Epithelial cell of esophagus (primary cell): ENCODE measurements at regions not wholly inside any gene's neighbourhood (a gene's known extent, or its start where the extent isn't known, plus 50 kb on each side); places are given as distances from the start of the nearest gene placed in this dataset.

Experiments
- DNase-seq: peaks from one replicate; pipeline ENCODE4 v3.0.0; 2010; ENCODE audit warnings: low read depth
- H3K4me3 ChIP-seq: 2 replicates; pipeline ENCODE4 v1.5.1; 2011; ENCODE audit warnings: mild to moderate bottlenecking, low read length, control low read depth
- TF ChIP-seq, protein P1 (sequence below): IDR thresholded peaks from 2 replicates; pipeline ENCODE4 v1.5.1; 2011; ENCODE audit warnings: low read depth, mild to moderate bottlenecking, low read length, control low read depth, inconsistent platforms; ENCODE audit not compliant: insufficient read depth; ENCODE audit errors: missing control alignments

DNA sequence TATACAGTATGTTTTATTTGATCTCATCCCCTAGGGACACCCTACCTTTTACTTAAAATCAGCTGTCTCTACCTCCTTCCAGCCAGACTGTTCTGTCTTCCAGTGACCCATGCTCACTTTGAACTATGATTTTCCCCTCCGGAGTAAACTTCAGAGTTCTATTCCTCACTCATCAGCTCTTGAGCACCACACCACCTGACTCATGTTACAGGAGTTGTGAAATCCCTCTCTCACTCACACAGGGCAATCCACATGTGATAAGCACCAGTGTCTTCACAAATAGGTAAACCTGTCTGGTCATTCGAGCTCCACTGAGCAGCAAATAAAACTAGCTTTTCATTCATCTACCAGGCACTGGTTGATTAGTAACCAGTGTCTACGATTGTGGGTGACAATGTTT, 177.3 kb upstream of the BMP4 start:
- peak; percentile 95 for DNase-seq

DNA sequence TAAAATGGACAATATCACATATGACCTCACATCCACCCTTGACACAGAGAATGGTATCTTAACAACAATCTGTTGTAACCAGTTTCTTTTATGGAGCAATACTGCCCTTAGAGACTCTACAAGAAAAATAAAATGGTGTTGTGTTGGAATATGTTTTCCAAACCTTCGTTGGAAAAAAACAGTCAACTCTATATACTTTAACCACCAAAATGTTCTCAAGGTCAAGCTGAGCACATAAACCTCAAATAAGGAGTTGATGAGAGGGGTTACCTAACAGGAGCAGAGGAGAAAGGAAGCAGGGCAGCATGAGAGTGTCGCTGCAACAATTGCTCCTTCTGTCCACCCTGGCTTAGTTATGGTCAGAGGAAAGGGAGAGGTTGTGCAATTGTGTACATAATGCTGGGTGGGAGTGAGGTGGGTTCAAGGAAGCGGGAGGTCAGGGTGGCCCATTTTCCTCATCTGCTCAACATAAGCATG, 179.2 kb upstream of the BMP4 start:
- TF ChIP-seq, protein P1, sequence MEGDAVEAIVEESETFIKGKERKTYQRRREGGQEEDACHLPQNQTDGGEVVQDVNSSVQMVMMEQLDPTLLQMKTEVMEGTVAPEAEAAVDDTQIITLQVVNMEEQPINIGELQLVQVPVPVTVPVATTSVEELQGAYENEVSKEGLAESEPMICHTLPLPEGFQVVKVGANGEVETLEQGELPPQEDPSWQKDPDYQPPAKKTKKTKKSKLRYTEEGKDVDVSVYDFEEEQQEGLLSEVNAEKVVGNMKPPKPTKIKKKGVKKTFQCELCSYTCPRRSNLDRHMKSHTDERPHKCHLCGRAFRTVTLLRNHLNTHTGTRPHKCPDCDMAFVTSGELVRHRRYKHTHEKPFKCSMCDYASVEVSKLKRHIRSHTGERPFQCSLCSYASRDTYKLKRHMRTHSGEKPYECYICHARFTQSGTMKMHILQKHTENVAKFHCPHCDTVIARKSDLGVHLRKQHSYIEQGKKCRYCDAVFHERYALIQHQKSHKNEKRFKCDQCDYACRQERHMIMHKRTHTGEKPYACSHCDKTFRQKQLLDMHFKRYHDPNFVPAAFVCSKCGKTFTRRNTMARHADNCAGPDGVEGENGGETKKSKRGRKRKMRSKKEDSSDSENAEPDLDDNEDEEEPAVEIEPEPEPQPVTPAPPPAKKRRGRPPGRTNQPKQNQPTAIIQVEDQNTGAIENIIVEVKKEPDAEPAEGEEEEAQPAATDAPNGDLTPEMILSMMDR = no peak
- no peak for DNase-seq
- no peak overlapping the region for H3K4me3 ChIP-seq

More for the DNA sequence above, 177.3 kb upstream of the BMP4 start:
- TF ChIP-seq, protein P1 = no peak
- no peak overlapping the region for H3K4me3 ChIP-seq

DNA sequence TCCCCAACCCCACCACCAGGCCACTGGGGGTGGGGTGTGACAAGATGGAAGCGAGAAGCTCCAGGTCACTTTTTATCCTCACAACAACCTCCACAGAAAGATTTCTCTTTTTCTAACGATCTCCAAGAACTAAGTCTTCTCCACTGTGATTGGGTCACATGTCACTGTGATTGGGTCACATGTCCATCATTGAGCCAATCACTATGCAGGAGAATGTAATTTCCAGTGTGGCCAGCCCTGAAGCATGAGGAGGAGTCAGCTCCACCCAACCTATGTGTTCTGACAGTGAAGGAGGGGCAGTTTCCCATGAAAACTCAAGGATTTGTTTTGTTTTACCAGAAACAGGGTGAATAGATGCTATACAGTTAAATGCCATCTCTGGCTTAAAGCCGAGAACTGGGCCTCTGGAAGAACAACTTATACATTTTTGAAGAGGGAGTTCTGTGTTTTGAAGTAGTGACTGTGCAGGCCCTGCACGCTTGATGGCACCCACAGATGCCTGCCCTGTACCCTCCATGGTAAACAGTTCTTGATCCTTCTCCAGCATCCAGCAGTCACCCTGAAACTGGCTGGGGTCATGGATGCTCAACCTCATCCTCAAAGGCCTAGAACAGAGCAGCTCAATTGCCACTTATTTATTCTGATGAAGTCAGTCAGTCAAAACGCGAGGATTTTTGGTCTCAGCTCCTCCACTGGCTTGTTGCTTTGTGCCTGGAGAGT, 180.4 kb upstream of the BMP4 start:
- DNase-seq = no peak
- TF ChIP-seq, protein P1 = no peak
- no peak overlapping the region for H3K4me3 ChIP-seq

DNA sequence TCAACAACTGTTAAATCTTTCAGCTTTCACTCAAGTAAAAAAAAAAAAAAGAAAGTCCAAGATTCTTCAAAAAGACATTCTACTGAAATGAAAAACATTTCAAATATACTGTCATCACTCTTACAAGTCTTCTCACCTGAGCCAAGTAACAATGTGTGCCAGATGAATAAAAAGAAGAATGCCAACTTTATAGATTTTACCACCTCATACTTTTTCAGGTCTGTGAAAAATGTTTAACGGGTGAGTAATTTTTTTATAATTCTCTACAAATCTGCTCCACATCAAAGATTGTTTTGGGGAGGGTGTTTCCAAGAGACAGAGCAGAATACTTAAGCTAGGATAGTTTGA, 181.0 kb upstream of the BMP4 start:
- TF ChIP-seq, protein P1 = no peak
- H3K4me3 ChIP-seq = no peak overlapping the region
- no peak for DNase-seq

DNA sequence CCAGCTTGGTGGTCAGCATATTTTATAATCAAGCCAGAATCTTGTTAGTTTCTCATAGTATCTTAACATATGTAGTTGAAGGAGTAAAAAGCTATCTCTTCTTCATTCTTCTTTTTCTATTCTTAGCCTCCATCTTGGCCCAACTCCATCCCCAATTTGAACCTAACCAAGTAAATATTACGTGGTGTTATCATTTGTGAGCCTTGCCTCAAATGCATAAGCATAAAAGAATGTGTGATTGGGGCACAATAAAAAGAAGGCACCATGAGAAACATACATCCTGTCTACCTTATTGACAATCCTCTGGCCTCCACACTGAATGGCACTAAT, 181.4 kb upstream of the BMP4 start:
- no peak overlapping the region for H3K4me3 ChIP-seq
- TF ChIP-seq, protein P1 = no peak
- DNase-seq = no peak

DNA sequence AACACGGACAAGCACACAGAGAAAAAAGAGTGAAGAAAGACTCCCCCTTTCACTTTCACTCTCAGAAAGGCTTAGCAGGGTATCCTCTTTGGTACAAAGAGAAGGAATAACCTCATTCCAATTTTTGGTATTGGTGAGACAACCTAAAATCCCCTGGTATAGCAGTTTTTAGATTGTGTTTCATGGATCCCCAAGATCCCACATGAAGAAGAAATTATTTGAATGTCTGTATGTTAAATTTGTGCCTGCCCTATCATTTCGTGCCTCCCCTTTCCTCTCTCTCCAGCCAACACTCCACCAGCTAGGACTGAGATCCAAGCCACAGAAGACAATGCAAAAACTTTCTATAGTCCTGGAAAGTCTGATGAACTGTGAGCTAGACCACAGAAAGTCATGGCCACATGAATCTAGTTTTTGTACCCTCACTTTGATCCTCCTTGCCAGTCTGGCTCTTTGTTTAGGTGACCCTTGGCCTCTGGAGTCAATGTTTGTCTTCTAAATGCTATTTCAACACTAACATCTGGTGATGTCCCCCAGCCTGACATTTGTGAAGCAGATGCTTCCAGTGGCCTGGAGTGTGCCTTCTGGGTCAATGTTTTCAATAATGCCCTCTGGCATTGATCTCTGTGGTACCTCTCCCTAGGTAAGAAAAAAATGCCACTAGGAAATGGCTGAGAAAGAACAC, 181.9 kb upstream of the BMP4 start:
- TF ChIP-seq, protein P1 = no peak
- no peak for DNase-seq
- no peak overlapping the region for H3K4me3 ChIP-seq

DNA sequence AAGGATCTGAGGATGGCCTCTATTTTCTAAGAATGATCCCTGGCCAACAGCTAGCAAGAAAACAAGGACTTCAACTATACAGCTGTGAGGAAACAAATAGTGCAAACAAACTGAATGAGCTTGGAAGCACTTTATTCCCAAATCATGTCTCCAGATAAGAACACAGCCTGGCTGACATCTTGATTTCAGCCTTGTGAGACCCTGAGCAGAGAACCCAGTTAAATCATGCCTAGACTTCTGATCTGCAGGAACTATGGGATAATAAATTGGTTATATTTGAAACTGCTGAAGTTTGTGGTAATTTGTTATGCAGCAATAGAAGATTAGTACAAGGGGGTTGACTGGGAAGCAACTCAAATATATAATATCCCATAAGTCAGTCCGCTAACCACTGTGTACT, 183.9 kb upstream of the BMP4 start:
- DNase-seq = no peak
- no peak overlapping the region for H3K4me3 ChIP-seq
- TF ChIP-seq, protein P1 = no peak
